OCI-LY7 (cell line): ENCODE measurements at regions not wholly inside any gene's neighbourhood (a gene's known extent, or its start where the extent isn't known, plus 50 kb on each side); places are given as distances from the start of the nearest gene placed in this dataset.

ENCODE experiments used
- CTCF ChIP-seq: fragments of 200-600 bp; sonication (generic); conservative IDR thresholded peaks from 2 replicates; pipeline ENCODE4 v1.5.1; 2014; ENCODE audit warnings: mild to moderate bottlenecking, antibody characterized with exemption, low read length, moderate library complexity, mixed read lengths
- EZH2phosphoT487 ChIP-seq: fragments of 200-600 bp; sonication (generic); IDR thresholded peaks from 2 replicates; pipeline ENCODE4 v1.6.1; 2018; ENCODE audit warnings: low read depth, borderline replicate concordance, mild to moderate bottlenecking, mixed run types, antibody characterized with exemption, low read length, moderate library complexity, mixed read lengths

- TF ChIP-seq CTCF (no peak), EZH2phosphoT487 (no peak)
These were observed 171.3 kb upstream of the LCORL start for GRCh38 chr4:18192901-18193300.
